ENCODE measurements at regions not wholly inside any gene's neighbourhood (a gene's known extent, or its start where the extent isn't known, plus 50 kb on each side); places are given as distances from the start of the nearest gene placed in this dataset.

DNA sequence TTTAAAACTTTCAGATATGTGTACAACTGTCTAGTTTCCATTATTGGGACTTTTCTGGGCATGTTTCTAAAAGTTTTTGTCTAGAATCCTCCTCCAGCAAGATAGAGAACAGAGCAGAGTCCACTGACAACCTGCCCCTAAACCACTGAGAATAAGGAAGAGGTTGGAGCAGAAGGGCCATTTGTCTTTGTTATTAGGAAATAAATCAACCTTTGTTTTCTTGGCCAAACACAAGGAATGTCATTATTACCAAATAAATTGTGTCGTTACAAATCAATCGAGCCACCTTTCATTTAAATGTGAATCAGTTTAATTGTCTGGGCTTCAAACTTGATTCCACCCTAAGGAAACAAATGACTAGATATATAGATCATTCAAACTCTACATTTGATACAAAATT lies 81.4 kb downstream of the GAS1 start:
- TF ChIP-seq POLR2AphosphoS5 (IDR thresholded peaks at IDR 0.05; ENCODE audit: low read depth, low read length), result no peak
- no peak for TF ChIP-seq POLR2A (IDR thresholded peaks at IDR 0.05; ENCODE audit: low read depth, low read length)
- no peak for TF ChIP-seq TAF1 (IDR thresholded peaks at IDR 0.05; ENCODE audit: borderline replicate concordance, low read depth, low read length)

Data from GM12892 (cell line).